Suprapubic skin (tissue), 4 donors: ENCODE measurements at regions not wholly inside any gene's neighbourhood (a gene's known extent, or its start where the extent isn't known, plus 50 kb on each side); places are given as distances from the start of the nearest gene placed in this dataset.

ENCODE experiments used
- CTCF ChIP-seq, 2 donors: fragments of 200-600 bp in 1 of 2; fragments of 450-650 bp in 1 of 2; sonication (generic) in 1 of 2; IDR thresholded peaks; one replicate each; pipeline ENCODE4 v1.5.1; 2016 to 2019; ENCODE audit warnings: antibody characterized with exemption in 2 of 2, mild to moderate bottlenecking in 1 of 2, moderate library complexity in 1 of 2
- POLR2A ChIP-seq, 2 donors: fragments of 450-650 bp; IDR thresholded peaks; one replicate each; pipeline ENCODE4 v1.6.1; 2017; ENCODE audit warnings: antibody characterized with exemption in 2 of 2, mild to moderate bottlenecking in 2 of 2, moderate library complexity in 2 of 2
- POLR2AphosphoS5 ChIP-seq, 3 donors: sonication (generic); formaldehyde crosslinking; IDR thresholded peaks; one replicate each; pipeline ENCODE4 v1.6.1; 2017; ENCODE audit warnings: antibody characterized with exemption in 3 of 3

GRCh38 chr11:87866951-87867350 lies 308.3 kb downstream of the RAB38 start:
- TF ChIP-seq CTCF (IDR thresholded peaks at IDR 0.05) (no peak), POLR2AphosphoS5 (IDR thresholded peaks at IDR 0.05) (no peak), POLR2A (IDR thresholded peaks at IDR 0.05) (no peak)
